Tibial nerve (tissue), 4 donors: ENCODE measurements at regions not wholly inside any gene's neighbourhood (a gene's known extent, or its start where the extent isn't known, plus 50 kb on each side); places are given as distances from the start of the nearest gene placed in this dataset.

Experiments used
- DNase-seq, 2 donors: peaks; one replicate each; pipeline ENCODE4 v3.0.0-alpha.2; 2019; ENCODE audit warnings: low spot score in 2 of 2
- H3K27ac ChIP-seq, 4 donors: fragments of 200-600 bp; sonication (generic) in 3 of 4; one replicate each; pipeline ENCODE4 v1.5.1; 2017 to 2019; ENCODE audit warnings: mild to moderate bottlenecking in 1 of 4
- H3K27me3 ChIP-seq, 2 donors: fragments of 200-600 bp; sonication (generic) in 1 of 2; one replicate each; pipeline versions ENCODE4 v1.5.1 to v1.6.0; 2017 to 2019
- H3K36me3 ChIP-seq, 3 donors: fragments of 200-600 bp; sonication (generic); one replicate each; pipeline ENCODE4 v1.5.1; 2018 to 2019
- H3K4me1 ChIP-seq, 4 donors: fragments of 200-600 bp; sonication (generic) in 3 of 4; one replicate each; pipeline ENCODE4 v1.5.1; 2017 to 2019
- H3K4me3 ChIP-seq, 4 donors: fragments of 200-600 bp; sonication (generic) in 3 of 4; one replicate each; pipeline ENCODE4 v1.5.1; 2017 to 2019; ENCODE audit warnings: mild to moderate bottlenecking in 1 of 4, moderate library complexity in 1 of 4
- H3K9me3 ChIP-seq, 4 donors: fragments of 200-600 bp; sonication (generic) in 3 of 4; one replicate each; pipeline ENCODE4 v1.5.1; 2017 to 2019
- EP300 ChIP-seq, 2 donors: sonication (generic); formaldehyde crosslinking; IDR thresholded peaks; one replicate each; pipeline ENCODE4 v1.6.1; 2017; ENCODE audit warnings: antibody characterized with exemption in 2 of 2, mild to moderate bottlenecking in 1 of 2
- POLR2A ChIP-seq, 2 donors: fragments of 450-650 bp; IDR thresholded peaks; one replicate each; pipeline ENCODE4 v1.6.1; 2017; ENCODE audit warnings: antibody characterized with exemption in 2 of 2, mild to moderate bottlenecking in 2 of 2, moderate library complexity in 2 of 2
- WGBS, 2 donors: methylation state at CpG; one replicate each; pipeline ENCODE4 v1.1.5; 2018; 5-methylcytosine and 5-hydroxymethylcytosine counted together
- TF ChIP-seq, protein P1 (sequence below), 5 experiments: fragments of 200-600 bp in 3 of 5; fragments of 450-650 bp in 2 of 5; sonication (generic) in 3 of 5; IDR thresholded peaks; one replicate each; pipeline ENCODE4 v1.5.1; 2016 to 2019; ENCODE audit warnings: antibody characterized with exemption in 5 of 5, mild to moderate bottlenecking in 3 of 5, moderate library complexity in 2 of 5

DNA sequence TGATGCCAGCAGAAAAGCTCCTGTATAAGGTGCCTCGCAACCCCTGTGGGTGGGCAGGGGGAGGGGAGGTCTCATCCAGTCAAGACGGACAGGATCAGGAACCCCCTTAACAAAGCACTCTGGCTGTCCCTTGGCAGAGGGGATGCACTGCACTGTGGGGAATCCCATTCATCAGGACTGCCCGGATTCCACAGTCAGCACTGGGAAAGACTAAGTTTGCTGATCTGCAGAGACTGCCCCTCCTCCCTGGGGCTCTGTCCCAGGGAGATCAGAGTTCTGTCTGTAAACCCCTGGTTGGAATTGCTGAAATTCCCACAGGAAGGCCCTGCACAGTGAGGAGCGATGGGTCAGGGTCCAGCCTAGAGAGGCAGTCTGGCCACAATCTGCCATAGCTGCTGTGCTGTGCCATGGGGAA lies 149.5 kb upstream of the RBBP8 start:
- WGBS, 2 donors, result 94 to 100% methylated on average over 1 to 3 of the region's 4 CpGs
- no peak for DNase-seq
- TF ChIP-seq POLR2A (IDR thresholded peaks at IDR 0.05), result no peak
- TF ChIP-seq, protein P1, sequence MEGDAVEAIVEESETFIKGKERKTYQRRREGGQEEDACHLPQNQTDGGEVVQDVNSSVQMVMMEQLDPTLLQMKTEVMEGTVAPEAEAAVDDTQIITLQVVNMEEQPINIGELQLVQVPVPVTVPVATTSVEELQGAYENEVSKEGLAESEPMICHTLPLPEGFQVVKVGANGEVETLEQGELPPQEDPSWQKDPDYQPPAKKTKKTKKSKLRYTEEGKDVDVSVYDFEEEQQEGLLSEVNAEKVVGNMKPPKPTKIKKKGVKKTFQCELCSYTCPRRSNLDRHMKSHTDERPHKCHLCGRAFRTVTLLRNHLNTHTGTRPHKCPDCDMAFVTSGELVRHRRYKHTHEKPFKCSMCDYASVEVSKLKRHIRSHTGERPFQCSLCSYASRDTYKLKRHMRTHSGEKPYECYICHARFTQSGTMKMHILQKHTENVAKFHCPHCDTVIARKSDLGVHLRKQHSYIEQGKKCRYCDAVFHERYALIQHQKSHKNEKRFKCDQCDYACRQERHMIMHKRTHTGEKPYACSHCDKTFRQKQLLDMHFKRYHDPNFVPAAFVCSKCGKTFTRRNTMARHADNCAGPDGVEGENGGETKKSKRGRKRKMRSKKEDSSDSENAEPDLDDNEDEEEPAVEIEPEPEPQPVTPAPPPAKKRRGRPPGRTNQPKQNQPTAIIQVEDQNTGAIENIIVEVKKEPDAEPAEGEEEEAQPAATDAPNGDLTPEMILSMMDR (IDR thresholded peaks at IDR 0.05), result no peak
- TF ChIP-seq EP300 (IDR thresholded peaks at IDR 0.05), result no peak
- Histone ChIP-seq H3K4me3 (no peak overlapping the region), H3K27me3 (no peaks in the 10 kb centered on the region), H3K4me1 (no peaks in the 10 kb centered on the region), H3K36me3 (no peaks in the 10 kb centered on the region), H3K9me3 (peaks cover 0 to 5% (median 0%) of the 10 kb centered on the region in 4 donors), H3K27ac (no peak overlapping the region)

DNA sequence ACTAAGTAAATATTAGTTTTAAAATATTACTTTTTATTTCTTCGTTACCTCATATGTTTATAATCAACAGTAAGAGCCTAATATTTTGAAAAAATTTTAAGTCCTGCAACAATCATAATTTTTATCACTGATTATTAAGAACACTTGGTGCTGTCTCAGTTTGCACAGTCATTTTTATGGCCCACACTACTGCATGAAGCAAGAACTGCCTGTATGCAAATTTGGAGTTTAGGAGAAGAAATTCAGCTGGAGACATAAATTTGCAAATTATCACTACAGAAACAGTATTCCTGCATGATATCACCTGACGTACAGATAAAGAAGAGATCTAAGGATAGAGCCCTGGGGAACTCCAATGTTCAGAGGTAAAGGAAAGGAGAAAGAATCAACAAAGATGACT lies 144.1 kb upstream of the RBBP8 start:
- no peak for TF ChIP-seq POLR2A (IDR thresholded peaks at IDR 0.05)
- no peak for TF ChIP-seq EP300 (IDR thresholded peaks at IDR 0.05)
- TF ChIP-seq, protein P1 (IDR thresholded peaks at IDR 0.05), result no peak
- Histone ChIP-seq H3K4me1 (no peaks in the 10 kb centered on the region), H3K9me3 (no peaks in the 10 kb centered on the region), H3K27me3 (no peaks in the 10 kb centered on the region), H3K36me3 (no peaks in the 10 kb centered on the region), H3K4me3 (no peak overlapping the region), H3K27ac (no peak overlapping the region)
- DNase-seq, result no peak
- WGBS, 2 donors, result 80 to 86% methylated on average over 2 of the region's 2 CpGs

DNA sequence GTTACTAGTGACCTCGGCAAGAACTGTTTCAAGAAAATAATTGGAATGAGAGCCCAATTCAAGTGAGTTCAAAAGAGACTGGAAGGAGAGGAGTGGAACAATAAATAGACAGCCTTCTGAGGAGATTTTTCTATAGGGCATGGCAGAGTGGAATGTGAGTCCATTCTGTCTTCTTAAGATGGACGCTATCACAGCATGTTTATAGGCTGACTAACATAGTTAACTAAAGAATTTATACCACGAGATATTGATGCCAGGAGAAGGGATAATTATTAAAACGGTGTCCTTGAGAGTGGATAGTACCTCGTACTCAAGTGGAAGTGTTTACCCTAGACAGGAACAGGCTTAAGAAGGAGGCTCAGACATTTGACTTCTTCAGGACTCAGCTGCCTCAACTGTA lies 143.5 kb upstream of the RBBP8 start:
- Histone ChIP-seq H3K9me3 (no peaks in the 10 kb centered on the region), H3K27ac (no peak overlapping the region), H3K27me3 (no peaks in the 10 kb centered on the region), H3K4me3 (no peak overlapping the region), H3K36me3 (no peaks in the 10 kb centered on the region), H3K4me1 (no peaks in the 10 kb centered on the region)
- no peak for DNase-seq
- TF ChIP-seq EP300 (IDR thresholded peaks at IDR 0.05) (no peak), POLR2A (IDR thresholded peaks at IDR 0.05) (no peak)
- TF ChIP-seq, protein P1 (IDR thresholded peaks at IDR 0.05), result no peak
- WGBS, 2 donors, result 52 to 62% methylated on average over 5 of the region's 5 CpGs

DNA sequence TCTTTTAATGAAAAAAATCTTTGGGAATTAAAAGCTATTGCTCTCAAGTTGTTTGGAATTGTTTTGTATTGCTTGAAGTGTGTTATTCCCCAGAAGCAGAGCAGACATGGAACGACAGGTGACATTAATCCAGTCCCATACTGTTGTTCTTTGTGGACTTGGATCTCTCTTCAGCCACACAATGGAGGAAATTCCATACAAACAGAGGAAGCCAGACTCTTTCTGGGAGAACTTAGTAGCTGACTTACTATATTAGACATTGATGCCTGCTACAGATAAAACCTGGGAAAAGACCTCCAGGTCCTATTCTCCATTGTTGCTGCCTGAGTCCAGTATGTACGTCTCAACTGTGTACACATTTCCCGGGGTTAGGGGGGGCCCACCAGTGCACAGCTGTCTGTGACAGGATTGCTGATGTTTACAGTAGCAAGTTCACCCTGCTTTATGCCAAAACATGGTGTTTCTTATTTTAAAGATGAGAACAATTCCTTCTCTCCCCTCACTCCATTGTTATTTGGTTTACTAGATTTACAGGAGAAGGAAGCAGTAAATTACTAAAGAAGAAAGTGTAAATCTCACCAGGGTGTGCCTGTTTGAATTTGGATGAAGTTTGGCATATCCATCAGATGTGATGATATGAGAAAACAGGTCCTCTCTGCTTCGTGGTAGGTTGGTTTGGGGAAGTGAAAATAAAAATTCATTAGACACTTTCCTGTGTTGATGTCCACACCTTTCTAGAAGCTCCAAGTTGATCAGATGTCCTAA lies 142.4 kb upstream of the RBBP8 start:
- Histone ChIP-seq H3K9me3 (no peaks in the 10 kb centered on the region), H3K4me3 (no peak overlapping the region), H3K27me3 (no peaks in the 10 kb centered on the region), H3K36me3 (no peaks in the 10 kb centered on the region), H3K27ac (no peak overlapping the region), H3K4me1 (no peaks in the 10 kb centered on the region)
- DNase-seq, result no peak
- WGBS, 2 donors, result 50 to 60% methylated on average over 4 of the region's 4 CpGs
- no peak for TF ChIP-seq POLR2A (IDR thresholded peaks at IDR 0.05)
- TF ChIP-seq, protein P1 (IDR thresholded peaks at IDR 0.05), result no peak
- TF ChIP-seq EP300 (IDR thresholded peaks at IDR 0.05), result no peak

DNA sequence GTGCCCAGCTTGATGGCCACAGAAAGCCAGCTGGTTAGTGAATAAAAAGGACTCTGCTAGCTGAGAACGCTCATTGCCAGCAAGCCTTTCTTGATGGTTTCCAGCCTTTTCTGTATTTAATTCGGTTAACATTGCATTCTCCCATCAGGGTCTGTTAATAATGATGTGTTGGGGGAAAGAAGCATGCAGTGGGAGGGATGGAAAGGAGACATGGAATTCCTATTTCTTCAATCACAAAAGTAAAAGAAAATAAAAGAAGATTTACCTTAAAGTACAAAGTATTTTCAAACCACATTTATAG lies 141.9 kb upstream of the RBBP8 start:
- WGBS, 2 donors, result 70% methylated on average over 2 of the region's 2 CpGs
- no peak for DNase-seq
- no peaks in the 10 kb centered on the region for H3K4me1 ChIP-seq
- no peaks in the 10 kb centered on the region for H3K27me3 ChIP-seq
- no peak for TF ChIP-seq POLR2A (IDR thresholded peaks at IDR 0.05)
- H3K36me3 ChIP-seq, result no peaks in the 10 kb centered on the region
- no peaks in the 10 kb centered on the region for H3K9me3 ChIP-seq
- H3K27ac ChIP-seq, result no peak overlapping the region
- no peak overlapping the region for H3K4me3 ChIP-seq

DNA sequence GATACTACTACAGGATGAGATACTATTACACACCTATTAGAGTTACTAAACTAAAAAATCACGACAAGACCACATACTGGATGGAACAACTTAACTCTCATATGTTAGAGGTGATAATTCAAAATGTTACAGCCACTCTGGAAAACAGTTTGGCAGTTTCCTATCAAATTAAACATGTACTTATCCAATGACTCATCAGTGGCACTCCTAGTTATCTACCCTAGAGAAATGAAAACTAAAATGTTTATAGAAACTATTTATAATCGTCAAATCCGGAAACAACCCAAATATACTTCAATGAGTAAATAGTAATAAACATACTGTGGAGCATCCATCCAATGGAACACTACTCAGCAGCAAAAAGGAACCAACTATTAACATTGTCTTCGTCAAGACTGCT lies 137.0 kb upstream of the RBBP8 start:
- WGBS, 2 donors, result 84 to 85% methylated on average over 4 of the region's 4 CpGs
- no peaks in the 10 kb centered on the region for H3K9me3 ChIP-seq
- no peak for TF ChIP-seq POLR2A (IDR thresholded peaks at IDR 0.05)
- TF ChIP-seq EP300 (IDR thresholded peaks at IDR 0.05), result no peak
- TF ChIP-seq, protein P1 (IDR thresholded peaks at IDR 0.05), result no peak

More for the DNA sequence above, 137.0 kb upstream of the RBBP8 start:
- no peak for DNase-seq
- Histone ChIP-seq H3K4me1 (peaks cover 0 to 17% (median 5%) of the 10 kb centered on the region in 4 donors), H3K27me3 (no peaks in the 10 kb centered on the region), H3K36me3 (no peaks in the 10 kb centered on the region), H3K4me3 (no peak overlapping the region), H3K27ac (no peak overlapping the region)
